M059J (cell line): ENCODE measurements at regions not wholly inside any gene's neighbourhood (a gene's known extent, or its start where the extent isn't known, plus 50 kb on each side); places are given as distances from the start of the nearest gene placed in this dataset.

Experiments
- DNase-seq: peaks from one replicate; pipeline ENCODE4 v3.0.0-alpha.2; 2012; ENCODE audit warnings: low read depth

GRCh38 chr1:5571438-5571837 is 420.8 kb downstream of the NPHP4 start:
- no peak for DNase-seq

DNA sequence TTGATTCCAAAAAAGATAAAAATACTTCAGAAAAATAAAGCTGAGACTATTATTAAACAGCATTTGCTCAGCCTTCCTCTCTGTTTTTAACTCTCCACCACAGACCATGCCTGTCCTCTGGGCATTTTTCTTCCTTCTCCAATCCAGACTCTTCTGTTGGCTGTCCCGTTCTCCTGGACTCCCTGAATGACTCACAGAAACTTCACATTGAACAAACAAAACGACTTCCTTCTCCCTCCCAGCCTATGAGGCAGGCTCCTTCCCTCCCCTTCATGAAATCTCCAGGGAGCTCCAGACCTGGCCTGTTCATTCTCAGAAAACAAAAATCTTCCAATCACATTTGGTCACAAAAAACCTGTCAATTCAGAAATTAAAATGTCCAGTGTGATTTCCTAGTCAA is 421.3 kb downstream of the NPHP4 start:
- DNase-seq: peak; percentile 20

GRCh38 chr1:5568321-5568720 is 423.9 kb downstream of the NPHP4 start:
- DNase-seq: no peak

GRCh38 chr1:5567839-5568238 is 424.4 kb downstream of the NPHP4 start:
- no peak for DNase-seq

DNA sequence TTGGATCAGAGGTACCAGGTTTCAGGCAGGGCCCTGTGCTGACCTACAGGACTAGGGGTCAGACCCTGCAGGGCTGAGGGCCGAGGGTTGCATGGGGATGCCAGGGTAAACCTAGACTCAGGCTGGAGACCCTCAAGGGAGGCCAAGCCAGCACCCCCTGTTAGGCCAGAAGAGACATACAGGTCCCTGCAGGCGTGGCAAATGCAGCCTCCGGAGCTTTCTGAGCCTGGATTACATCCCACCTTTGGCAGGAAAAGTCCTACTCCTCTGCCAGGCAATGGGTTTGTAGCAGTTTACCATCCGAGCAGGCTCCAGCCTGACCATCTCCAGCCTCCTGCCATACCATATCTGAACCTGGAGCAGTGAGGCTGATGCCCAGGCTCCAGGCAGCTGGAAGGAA is 425.3 kb downstream of the NPHP4 start:
- no peak for DNase-seq

DNA sequence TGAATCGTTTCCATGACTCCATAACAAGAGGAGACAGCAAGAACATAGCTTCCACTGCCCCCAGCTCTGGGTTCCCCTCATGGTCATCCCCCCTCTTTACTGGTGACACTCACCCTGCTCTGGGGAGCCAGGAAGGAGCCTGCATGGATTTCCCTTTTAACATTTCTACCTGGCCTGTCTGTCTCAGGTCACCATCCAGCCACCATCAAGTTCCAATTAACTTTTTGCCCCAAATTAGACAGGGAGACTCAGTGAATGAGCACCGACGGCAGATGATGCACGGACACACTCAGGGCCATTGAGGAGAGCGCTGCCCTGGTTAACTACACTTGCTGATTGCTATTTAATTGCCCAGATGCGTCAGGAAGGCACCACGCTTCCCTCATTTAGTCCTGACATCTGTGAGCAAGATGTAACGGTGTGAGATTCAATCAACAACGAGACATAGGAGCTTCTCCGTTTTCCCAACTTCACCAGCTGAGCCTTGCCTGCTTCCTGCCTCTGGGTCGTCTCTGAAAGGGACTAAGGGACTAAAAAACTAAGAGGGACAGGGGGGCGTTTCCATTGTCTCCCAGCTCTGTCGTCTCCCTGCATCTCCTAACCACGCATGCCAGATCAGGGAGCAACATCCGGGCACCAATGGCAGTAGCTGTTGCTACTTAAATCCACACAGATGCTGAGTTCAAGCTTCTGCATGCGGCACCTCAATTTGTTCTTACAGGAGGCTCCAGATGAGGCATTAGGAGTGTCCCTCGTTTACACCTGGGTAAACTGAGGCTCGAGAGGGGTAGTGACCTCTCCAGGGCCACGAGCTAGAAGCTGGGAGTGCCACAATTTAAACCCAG is 426.7 kb downstream of the NPHP4 start:
- DNase-seq: no peak

- DNase-seq: no peak
These were observed 427.5 kb downstream of the NPHP4 start for GRCh38 chr1:5564578-5565257.

GRCh38 chr1:5563861-5564577 is 428.2 kb downstream of the NPHP4 start:
- no peak for DNase-seq

DNA sequence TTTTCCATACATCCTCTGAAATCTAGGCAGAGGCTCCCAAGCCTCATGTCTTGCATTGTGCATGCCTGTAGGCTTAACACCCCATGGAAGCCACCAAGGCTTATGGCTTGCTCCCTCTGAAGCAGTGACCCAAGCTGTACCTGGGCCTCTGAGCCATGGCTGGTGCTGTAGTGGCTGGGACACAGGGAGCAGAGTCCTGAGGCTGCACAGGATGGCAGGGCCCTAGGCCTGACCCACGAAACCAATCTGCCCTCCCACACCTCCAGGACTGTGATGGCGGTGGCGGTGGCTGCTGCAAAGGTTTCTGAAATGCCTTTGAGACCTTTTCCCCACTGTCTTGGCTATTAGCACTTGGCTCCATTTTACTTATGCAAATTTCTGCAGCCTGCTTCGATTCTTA is 429.5 kb downstream of the NPHP4 start:
- no peak for DNase-seq

DNA sequence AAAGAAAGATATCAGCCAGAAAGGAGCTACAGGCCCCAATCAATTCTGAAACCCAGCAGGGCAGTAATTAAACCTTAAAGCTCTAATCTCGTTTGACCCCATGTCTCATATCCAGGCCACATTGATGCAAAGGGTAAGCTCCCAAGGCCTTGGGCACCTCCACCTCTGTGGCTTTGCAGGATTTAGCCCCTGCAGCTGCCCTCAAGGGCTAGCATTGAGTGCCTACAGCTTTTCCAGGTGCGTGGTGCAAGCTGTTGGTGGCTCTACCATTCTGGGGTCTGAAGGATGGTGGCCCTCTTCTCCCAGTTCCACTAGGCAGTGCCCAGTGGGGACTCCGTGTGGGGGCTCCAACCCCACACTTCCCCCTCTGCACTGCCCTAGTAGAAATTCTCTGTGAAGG is 429.9 kb downstream of the NPHP4 start:
- no peak for DNase-seq

DNA sequence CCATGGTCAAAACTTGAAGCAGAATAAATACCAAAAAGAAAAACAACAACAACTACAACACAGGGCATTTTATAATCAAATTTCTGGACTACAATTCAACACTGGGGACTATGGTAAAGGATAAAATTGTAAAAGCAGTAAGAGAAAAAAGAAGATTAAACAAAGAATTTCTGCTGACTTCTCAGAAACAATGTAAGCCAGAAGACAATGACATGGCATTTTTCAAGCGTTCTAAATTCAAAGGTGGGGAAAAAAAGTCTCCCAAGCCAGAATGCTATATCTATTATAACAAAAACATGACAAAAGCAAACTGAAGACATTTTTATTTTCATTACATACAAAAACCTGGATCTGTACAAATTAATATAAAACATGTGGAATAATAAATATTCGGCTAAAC is 433.1 kb downstream of the NPHP4 start:
- DNase-seq: no peak

DNA sequence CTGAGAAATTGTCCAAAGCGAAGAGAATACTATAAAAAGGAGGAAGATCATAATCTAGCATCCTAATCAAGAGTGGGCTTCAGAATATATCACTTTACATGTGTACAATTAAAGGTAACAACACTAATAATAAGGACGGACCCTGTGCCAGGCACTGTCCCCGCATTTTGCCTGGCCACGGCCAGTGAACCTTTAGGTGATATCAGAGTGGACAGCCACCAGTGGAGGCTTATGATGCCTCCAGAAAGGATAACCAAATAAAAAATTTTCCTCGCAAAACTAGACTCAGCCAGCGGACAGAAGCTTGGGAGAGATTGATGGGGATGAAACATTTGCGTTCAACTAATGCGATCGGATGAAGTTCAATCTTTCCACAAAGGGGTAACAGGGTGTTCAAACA is 436.4 kb downstream of the NPHP4 start:
- DNase-seq: no peak

GRCh38 chr1:5554784-5555183 is 437.4 kb downstream of the NPHP4 start:
- no peak for DNase-seq

DNA sequence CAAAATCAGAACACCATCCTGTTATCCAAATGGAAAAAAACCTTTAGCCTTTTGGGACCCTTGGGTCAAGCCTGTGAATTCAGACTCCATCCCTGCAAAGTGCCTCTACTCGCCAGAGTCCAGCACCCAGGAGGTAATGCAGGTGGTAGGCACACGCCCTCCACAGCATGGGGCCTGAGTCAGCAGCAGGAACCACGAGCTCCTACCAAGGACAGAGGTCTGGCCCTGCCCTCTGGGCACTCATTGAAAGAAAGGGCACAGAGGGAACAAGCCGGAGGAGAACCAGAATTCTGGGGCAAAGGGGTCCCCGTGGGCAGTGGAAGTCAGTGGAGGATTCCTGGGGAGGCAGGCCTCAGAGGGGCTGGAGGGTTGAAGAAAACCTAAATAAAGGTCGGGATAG is 438.1 kb downstream of the NPHP4 start:
- no peak for DNase-seq

- no peak for DNase-seq
These were observed 439.3 kb downstream of the NPHP4 start for GRCh38 chr1:5552787-5553484.

GRCh38 chr1:5551274-5551975 is 440.8 kb downstream of the NPHP4 start:
- DNase-seq: peak; percentile 72

DNA sequence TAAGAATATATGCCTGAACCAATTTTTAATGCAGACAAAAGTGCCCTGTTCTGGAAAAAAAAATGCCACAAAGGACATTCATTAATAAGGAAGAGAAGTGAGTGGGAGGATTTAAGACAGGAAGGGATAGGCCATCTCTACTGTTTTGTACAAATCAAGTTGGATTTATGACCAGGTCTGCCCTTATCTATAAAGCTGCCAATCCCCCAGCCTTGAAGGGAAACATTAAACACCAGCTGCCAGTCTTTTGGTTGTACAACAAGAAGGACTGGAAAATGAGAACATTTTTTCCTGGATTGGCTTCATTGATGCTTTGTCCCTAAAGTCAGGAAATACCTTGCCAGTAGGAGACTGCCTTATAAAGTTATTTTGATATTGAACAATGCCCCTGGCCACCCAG is 444.0 kb downstream of the NPHP4 start:
- no peak for DNase-seq

GRCh38 chr1:5543235-5543634 is 449.0 kb downstream of the NPHP4 start:
- DNase-seq: no peak

GRCh38 chr1:5532811-5533210 is 459.4 kb downstream of the NPHP4 start:
- DNase-seq: no peak

GRCh38 chr1:5526822-5527551 is 465.2 kb downstream of the NPHP4 start:
- no peak for DNase-seq

GRCh38 chr1:5526385-5526750 is 465.9 kb downstream of the NPHP4 start:
- no peak for DNase-seq
